Neural cell (in vitro differentiated cells): ENCODE measurements at regions not wholly inside any gene's neighbourhood (a gene's known extent, or its start where the extent isn't known, plus 50 kb on each side); places are given as distances from the start of the nearest gene placed in this dataset.

Experiments
- H2AFZ ChIP-seq: fragments of 200-600, 300-800 bp; sonication (generic), shearing (Covaris generic); 2 replicates; pipeline ENCODE4 v1.6.0; 2014; ENCODE audit warnings: low read depth, mild to moderate bottlenecking, antibody characterized with exemption, low read length, moderate library complexity
- H3F3A ChIP-seq: fragments of 200-600 bp; shearing (Covaris generic); 2 replicates; pipeline ENCODE4 v1.6.1; 2016; ENCODE audit warnings: mild to moderate bottlenecking, moderate library complexity, mixed read lengths, antibody characterized with exemption, low read length; ENCODE audit not compliant: insufficient read depth, poor library complexity, severe bottlenecking
- H3K27ac ChIP-seq: fragments of 200-600, 300-800 bp; sonication (generic), shearing (Covaris generic); 2 replicates; pipeline ENCODE4 v1.5.1; 2014; ENCODE audit warnings: mild to moderate bottlenecking, low read length, moderate library complexity
- H3K27me3 ChIP-seq: fragments of 300-800, 200-600 bp; sonication (generic), shearing (Covaris generic); 2 replicates; pipeline ENCODE4 v1.6.0; 2014; ENCODE audit warnings: mild to moderate bottlenecking, low read depth, low read length, moderate library complexity; ENCODE audit not compliant: insufficient read depth
- H3K36me3 ChIP-seq: fragments of 300-800, 200-600 bp; sonication (generic), shearing (Covaris generic); 2 replicates; pipeline ENCODE4 v1.5.1; 2014; ENCODE audit warnings: mild to moderate bottlenecking, antibody characterized with exemption, low read length, moderate library complexity; ENCODE audit not compliant: insufficient read depth
- H3K4me2 ChIP-seq: fragments of 300-800, 200-600 bp; sonication (generic), shearing (Covaris generic); 2 replicates; pipeline ENCODE4 v1.6.0; 2014; ENCODE audit warnings: mild to moderate bottlenecking, low read length
- H3K4me3 ChIP-seq: fragments of 300-800, 200-600 bp; sonication (generic), shearing (Covaris generic); 2 replicates; pipeline ENCODE4 v1.5.1; 2014; ENCODE audit warnings: mild to moderate bottlenecking, low read length, moderate library complexity
- H3K79me2 ChIP-seq: fragments of 200-600 bp; shearing (Covaris generic); replicated peaks from 2 replicates; pipeline ENCODE4 v1.6.0; 2014; ENCODE audit warnings: mild to moderate bottlenecking, low read length, moderate library complexity; ENCODE audit not compliant: insufficient read depth
- H3K9ac ChIP-seq: fragments of 300-800, 200-600 bp; sonication (generic), shearing (Covaris generic); 2 replicates; pipeline ENCODE4 v1.6.1; 2016; ENCODE audit warnings: mild to moderate bottlenecking, low read length, mixed read lengths
- H3K9me2 ChIP-seq: fragments of 200-600 bp; shearing (Covaris generic); 2 replicates; pipeline ENCODE4 v1.6.1; 2016; ENCODE audit warnings: mild to moderate bottlenecking, low read length, mixed read lengths; ENCODE audit not compliant: insufficient read depth
- H3K9me3 ChIP-seq: fragments of 200-600, 300-800 bp; sonication (generic), shearing (Covaris generic); 2 replicates; pipeline ENCODE4 v1.6.1; 2016; ENCODE audit warnings: mild to moderate bottlenecking, mixed run types, low read length, moderate library complexity, mixed read lengths
- H4K20me1 ChIP-seq: fragments of 200-600 bp; shearing (Covaris generic); 2 replicates; pipeline ENCODE4 v1.6.1; 2016; ENCODE audit warnings: mild to moderate bottlenecking, mixed run types; ENCODE audit not compliant: insufficient read depth
- CTCF ChIP-seq: fragments of 450-650 bp; IDR thresholded peaks from 2 replicates; pipeline ENCODE4 v1.5.1; 2014; ENCODE audit warnings: antibody characterized with exemption, mild to moderate bottlenecking, moderate library complexity; ENCODE audit not compliant: poor library complexity, severe bottlenecking
- EP300 ChIP-seq: fragments of 450-650 bp; conservative IDR thresholded peaks from 2 replicates; pipeline ENCODE4 v1.6.1; 2014; ENCODE audit warnings: antibody characterized with exemption, mild to moderate bottlenecking, moderate library complexity; ENCODE audit not compliant: poor library complexity, severe bottlenecking
- EZH2 ChIP-seq: fragments of 200-600, 300-800 bp; shearing (Covaris generic), sonication (generic); IDR thresholded peaks from 2 replicates; pipeline ENCODE4 v1.6.1; 2014; ENCODE audit warnings: antibody characterized with exemption, low read length, borderline replicate concordance, mild to moderate bottlenecking; ENCODE audit not compliant: insufficient read depth, poor library complexity, severe bottlenecking
- MXI1 ChIP-seq: fragments of 450-650 bp; conservative IDR thresholded peaks from 2 replicates; pipeline ENCODE4 v1.6.1; 2014; ENCODE audit warnings: antibody characterized with exemption, mild to moderate bottlenecking; ENCODE audit not compliant: poor library complexity, severe bottlenecking
- POLR2AphosphoS5 ChIP-seq: IDR thresholded peaks from 2 replicates; pipeline ENCODE4 v1.6.1; 2012
- RAD21 ChIP-seq: fragments of 450-650 bp; conservative IDR thresholded peaks from 2 replicates; pipeline ENCODE4 v1.6.1; 2014; ENCODE audit warnings: antibody characterized with exemption, mild to moderate bottlenecking, moderate library complexity
- SMC3 ChIP-seq: fragments of 450-650 bp; conservative IDR thresholded peaks from 2 replicates; pipeline ENCODE4 v1.6.1; 2014; ENCODE audit warnings: antibody characterized with exemption, mild to moderate bottlenecking, moderate library complexity; ENCODE audit not compliant: poor library complexity
- TAF1 ChIP-seq: IDR thresholded peaks from 2 replicates; pipeline ENCODE4 v1.6.1; 2012; ENCODE audit warnings: low read depth
- TF ChIP-seq, protein P1 (sequence below): IDR thresholded peaks from 2 replicates; pipeline ENCODE4 v1.6.1; 2012; ENCODE audit warnings: borderline replicate concordance

DNA sequence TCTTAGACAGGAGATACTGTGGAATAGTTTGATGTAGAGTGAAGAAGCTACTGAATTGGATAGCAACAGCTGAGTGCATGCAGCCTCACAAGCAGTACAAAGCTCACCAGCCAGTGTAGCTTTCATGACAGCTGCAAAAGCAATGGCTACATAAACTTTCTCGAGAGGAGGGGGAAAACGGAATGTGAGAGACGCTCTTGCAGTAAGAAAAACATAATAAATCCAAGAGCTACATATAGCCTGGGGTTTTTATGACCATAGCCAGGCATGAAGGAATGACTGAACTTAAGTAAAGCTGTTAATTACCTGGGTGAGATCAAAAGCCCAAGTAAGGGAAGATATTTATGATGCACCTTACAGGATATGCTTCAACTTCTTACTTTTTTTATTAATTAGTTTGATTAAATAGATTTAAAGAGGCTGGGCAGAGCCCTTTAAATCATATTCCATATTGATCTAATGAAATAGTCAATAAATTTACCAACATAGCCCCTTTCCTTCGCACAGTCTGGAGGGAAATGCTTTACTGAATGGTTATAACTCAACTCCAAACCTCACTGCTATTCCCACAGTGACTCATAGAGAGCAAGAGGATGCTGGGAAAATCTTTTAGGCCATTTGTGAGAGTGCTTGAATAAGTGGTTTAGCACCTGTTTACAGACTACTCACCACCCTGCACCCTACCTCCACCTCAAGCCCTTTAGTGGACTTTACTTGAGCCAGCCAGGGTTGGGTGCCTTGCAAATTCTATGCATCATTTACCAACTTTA, 407.2 kb upstream of the CLINT1 start:
- Histone ChIP-seq H3K27me3 (no peaks in the 10 kb centered on the region), H3K4me3 (no peak overlapping the region), H3K79me2 (no peaks in the 10 kb centered on the region), H3F3A (no peaks in the 10 kb centered on the region), H2AFZ (no peak overlapping the region), H3K9me2 (no peaks in the 10 kb centered on the region), H3K27ac (no peak overlapping the region), H4K20me1 (no peaks in the 10 kb centered on the region), H3K9ac (no peak overlapping the region), H3K36me3 (no peaks in the 10 kb centered on the region), H3K9me3 (no peaks in the 10 kb centered on the region), H3K4me2 (no peak overlapping the region)
- TF ChIP-seq EZH2 (no peak), CTCF (no peak), MXI1 (no peak), RAD21 (no peak), POLR2AphosphoS5 (no peak), TAF1 (no peak), SMC3 (no peak)

- no peaks in the 10 kb centered on the region for H4K20me1 ChIP-seq
- no peaks in the 10 kb centered on the region for H3K27me3 ChIP-seq
- H3K9me2 ChIP-seq = no peaks in the 10 kb centered on the region
- H2AFZ ChIP-seq = no peak overlapping the region
- no peak overlapping the region for H3K27ac ChIP-seq
- H3K9ac ChIP-seq = no peak overlapping the region
- no peaks in the 10 kb centered on the region for H3F3A ChIP-seq
- no peaks in the 10 kb centered on the region for H3K79me2 ChIP-seq
- no peaks in the 10 kb centered on the region for H3K9me3 ChIP-seq
- H3K4me2 ChIP-seq = no peak overlapping the region
- H3K4me3 ChIP-seq = no peak overlapping the region
- TF ChIP-seq CTCF (no peak), EZH2 (no peak), RAD21 (no peak), POLR2AphosphoS5 (no peak), SMC3 (no peak), EP300 (no peak), MXI1 (no peak), TAF1 (no peak)
- TF ChIP-seq, protein P1, sequence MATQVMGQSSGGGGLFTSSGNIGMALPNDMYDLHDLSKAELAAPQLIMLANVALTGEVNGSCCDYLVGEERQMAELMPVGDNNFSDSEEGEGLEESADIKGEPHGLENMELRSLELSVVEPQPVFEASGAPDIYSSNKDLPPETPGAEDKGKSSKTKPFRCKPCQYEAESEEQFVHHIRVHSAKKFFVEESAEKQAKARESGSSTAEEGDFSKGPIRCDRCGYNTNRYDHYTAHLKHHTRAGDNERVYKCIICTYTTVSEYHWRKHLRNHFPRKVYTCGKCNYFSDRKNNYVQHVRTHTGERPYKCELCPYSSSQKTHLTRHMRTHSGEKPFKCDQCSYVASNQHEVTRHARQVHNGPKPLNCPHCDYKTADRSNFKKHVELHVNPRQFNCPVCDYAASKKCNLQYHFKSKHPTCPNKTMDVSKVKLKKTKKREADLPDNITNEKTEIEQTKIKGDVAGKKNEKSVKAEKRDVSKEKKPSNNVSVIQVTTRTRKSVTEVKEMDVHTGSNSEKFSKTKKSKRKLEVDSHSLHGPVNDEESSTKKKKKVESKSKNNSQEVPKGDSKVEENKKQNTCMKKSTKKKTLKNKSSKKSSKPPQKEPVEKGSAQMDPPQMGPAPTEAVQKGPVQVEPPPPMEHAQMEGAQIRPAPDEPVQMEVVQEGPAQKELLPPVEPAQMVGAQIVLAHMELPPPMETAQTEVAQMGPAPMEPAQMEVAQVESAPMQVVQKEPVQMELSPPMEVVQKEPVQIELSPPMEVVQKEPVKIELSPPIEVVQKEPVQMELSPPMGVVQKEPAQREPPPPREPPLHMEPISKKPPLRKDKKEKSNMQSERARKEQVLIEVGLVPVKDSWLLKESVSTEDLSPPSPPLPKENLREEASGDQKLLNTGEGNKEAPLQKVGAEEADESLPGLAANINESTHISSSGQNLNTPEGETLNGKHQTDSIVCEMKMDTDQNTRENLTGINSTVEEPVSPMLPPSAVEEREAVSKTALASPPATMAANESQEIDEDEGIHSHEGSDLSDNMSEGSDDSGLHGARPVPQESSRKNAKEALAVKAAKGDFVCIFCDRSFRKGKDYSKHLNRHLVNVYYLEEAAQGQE = no peak
- no peaks in the 10 kb centered on the region for H3K36me3 ChIP-seq
These were observed 406.4 kb upstream of the CLINT1 start for GRCh38 chr5:158265346-158265745.
